ENCODE measurements at regions not wholly inside any gene's neighbourhood (a gene's known extent, or its start where the extent isn't known, plus 50 kb on each side); places are given as distances from the start of the nearest gene placed in this dataset.

- TF ChIP-seq FOXA1 (IDR thresholded peaks at IDR 0.05): no peak
- TF ChIP-seq MAX (IDR thresholded peaks at IDR 0.05): no peak
- no peak for TF ChIP-seq EGR1 (IDR thresholded peaks at IDR 0.05; ENCODE audit: low read depth in 2 of 2)
These were observed 536.7 kb downstream of the FLRT2 start for GRCh38 chr14:86066651-86067050.
